SK-N-SH (cell line): ENCODE measurements at regions not wholly inside any gene's neighbourhood (a gene's known extent, or its start where the extent isn't known, plus 50 kb on each side); places are given as distances from the start of the nearest gene placed in this dataset.
A peak's percentile ranks its signal among the peaks of the same experiment; 100 is the strongest.

Experiments used
- CTCF ChIA-PET: fragments of 300-600, 350-600 bp; formaldehyde crosslinking; extraction: SDS; loops from one replicate; lab custom pipeline; 2021; lab: Yijun Ruan, JAX
- POLR2A ChIA-PET: fragments of 350-600 bp; sonication (Branson Sonifier 250); formaldehyde crosslinking; extraction: SDS; loops from one replicate; lab custom pipeline; 2020; ENCODE audit warnings: antibody characterized with exemption, inconsistent platforms; lab: Yijun Ruan, JAX
- DNase-seq: peaks from one replicate; pipeline ENCODE4 v3.0.0; 2012
- H2AFZ ChIP-seq: fragments of 200-600 bp; sonication (generic); 2 replicates; pipeline ENCODE4 v1.8.1; 2016; ENCODE audit warnings: antibody characterized with exemption, mild to moderate bottlenecking, low read depth
- H3F3A ChIP-seq: fragments of 200-600 bp; sonication (generic); replicated peaks from 2 replicates; pipeline ENCODE3; 2016; ENCODE audit warnings: antibody characterized with exemption, mild to moderate bottlenecking; ENCODE audit not compliant: insufficient read depth
- H3K27ac ChIP-seq, 2 experiments: fragments of 200-500 bp in 1 of 2; fragments of 200-600 bp in 1 of 2; sonication (Bioruptor generic) in 1 of 2; sonication (generic), shearing (Covaris generic) in 1 of 2; 2 replicates each; pipeline versions ENCODE4 v1.5.1 to v1.6.1; 2014 to 2016; ENCODE audit warnings: low read depth in 2 of 2, inconsistent platforms in 1 of 2, low read length in 1 of 2, mild to moderate bottlenecking in 1 of 2, mixed read lengths in 1 of 2
- H3K27me3 ChIP-seq: fragments of 200-600 bp; sonication (generic), shearing (Covaris generic); 2 replicates; pipeline ENCODE4 v1.6.1; 2016; ENCODE audit warnings: mixed run types; ENCODE audit not compliant: insufficient read depth
- H3K36me3 ChIP-seq, 2 experiments: fragments of 200-500 bp in 1 of 2; fragments of 200-600 bp in 1 of 2; sonication (Bioruptor generic) in 1 of 2; sonication (generic) in 1 of 2; replicated peaks in 1 of 2; 2 replicates each; pipeline versions ENCODE3 to v1.5.1; 2014 to 2016; ENCODE audit warnings: low read length in 1 of 2, mild to moderate bottlenecking in 1 of 2; ENCODE audit not compliant: insufficient read depth in 2 of 2, control insufficient read depth in 1 of 2
- H3K4me1 ChIP-seq, 2 experiments: fragments of 200-500 bp in 1 of 2; fragments of 200-600 bp in 1 of 2; sonication (Bioruptor generic) in 1 of 2; sonication (generic), shearing (Covaris generic) in 1 of 2; 2 replicates each; pipeline versions ENCODE4 v1.5.1 to v1.6.1; 2014 to 2016; ENCODE audit warnings: low read depth in 1 of 2, low read length in 1 of 2, mixed run types in 1 of 2; ENCODE audit not compliant: insufficient read depth in 2 of 2, control insufficient read depth in 1 of 2
- H3K4me2 ChIP-seq: fragments of 200-600 bp; sonication (generic), shearing (Covaris generic); 2 replicates; pipeline ENCODE4 v1.6.1; 2017; ENCODE audit warnings: mixed run types
- H3K4me3 ChIP-seq, 2 experiments: fragments of 200-500 bp in 1 of 2; fragments of 200-600 bp in 1 of 2; sonication (Bioruptor generic) in 1 of 2; sonication (generic), shearing (Covaris generic) in 1 of 2; 2 replicates each; pipeline versions ENCODE4 v1.5.1 to v1.8.1; 2014 to 2016; ENCODE audit warnings: low read depth in 2 of 2, inconsistent platforms in 1 of 2, low read length in 1 of 2, mild to moderate bottlenecking in 1 of 2, mixed read lengths in 1 of 2, moderate library complexity in 1 of 2
- H3K79me2 ChIP-seq: fragments of 200-600 bp; sonication (generic); 2 replicates; pipeline ENCODE4 v1.8.1; 2017; ENCODE audit warnings: mild to moderate bottlenecking; ENCODE audit not compliant: insufficient read depth
- H3K9ac ChIP-seq: fragments of 200-600 bp; sonication (generic); 2 replicates; pipeline ENCODE4 v1.6.1; 2017; ENCODE audit warnings: mixed run types
- H3K9me2 ChIP-seq: fragments of 200-600 bp; sonication (generic); 2 replicates; pipeline ENCODE4 v1.6.1; 2017; ENCODE audit warnings: mixed run types
- H3K9me3 ChIP-seq: fragments of 200-600 bp; sonication (generic); 2 replicates; pipeline ENCODE4 v1.6.1; 2017; ENCODE audit warnings: mixed run types, mild to moderate bottlenecking, moderate library complexity
- H4K20me1 ChIP-seq: fragments of 200-600 bp; sonication (generic); 2 replicates; pipeline ENCODE4 v1.6.1; 2017; ENCODE audit warnings: mild to moderate bottlenecking, mixed run types; ENCODE audit not compliant: insufficient read depth
- CHD2 ChIP-seq: fragments of 150-350 bp; IDR thresholded peaks from 2 replicates; pipeline ENCODE4 v1.6.1; 2018; ENCODE audit warnings: low read length; ENCODE audit not compliant: partially characterized antibody
- EP300 ChIP-seq, 2 experiments: IDR thresholded peaks; 2 replicates each; pipeline versions ENCODE4 v1.4.0 to v1.6.1; 2012; ENCODE audit warnings: borderline replicate concordance in 1 of 2, low read depth in 1 of 2, low read length in 1 of 2
- FOXJ3 ChIP-seq: sonication (generic); formaldehyde crosslinking; IDR thresholded peaks from 2 replicates; pipeline ENCODE4 v1.5.1; 2020; ENCODE audit warnings: mild to moderate bottlenecking, missing genetic modification reagents
- FOXM1 ChIP-seq: IDR thresholded peaks from 2 replicates; pipeline ENCODE4 v1.4.0; 2012; ENCODE audit warnings: low read depth, mild to moderate bottlenecking
- GABPA ChIP-seq: IDR thresholded peaks from 2 replicates; pipeline ENCODE4 v1.4.0; 2012; ENCODE audit warnings: low read depth, mild to moderate bottlenecking
- MEF2A ChIP-seq: IDR thresholded peaks from 2 replicates; pipeline ENCODE4 v1.4.0; 2012; ENCODE audit warnings: low read depth, borderline replicate concordance
- NRF1 ChIP-seq: IDR thresholded peaks from 2 replicates; pipeline ENCODE4 v1.6.1; 2012; ENCODE audit warnings: low read depth, mild to moderate bottlenecking, low read length
- RAD21 ChIP-seq: IDR thresholded peaks from 2 replicates; pipeline ENCODE4 v1.6.1; 2012; ENCODE audit warnings: mild to moderate bottlenecking, low read length
- RCOR1 ChIP-seq: fragments of 150-350 bp; IDR thresholded peaks from 2 replicates; pipeline ENCODE4 v1.6.1; 2017; ENCODE audit warnings: antibody characterized with exemption, low read length
- RFX5 ChIP-seq: IDR thresholded peaks from 2 replicates; pipeline ENCODE4 v1.6.1; 2012; ENCODE audit warnings: mild to moderate bottlenecking, improper control_type of control experiment, low read length
- RXRA ChIP-seq: IDR thresholded peaks from 2 replicates; pipeline ENCODE4 v1.4.0; 2012; ENCODE audit warnings: low read depth, mild to moderate bottlenecking, borderline replicate concordance
- SMC3 ChIP-seq: IDR thresholded peaks from 2 replicates; pipeline ENCODE4 v1.6.1; 2012; ENCODE audit warnings: low read depth, low read length, improper control_type of control experiment
- TAF1 ChIP-seq: IDR thresholded peaks from 2 replicates; pipeline ENCODE4 v1.6.1; 2012; ENCODE audit warnings: low read depth, mild to moderate bottlenecking, low read length, moderate library complexity, borderline replicate concordance
- TEAD4 ChIP-seq: IDR thresholded peaks from 2 replicates; pipeline ENCODE4 v1.4.0; 2012; ENCODE audit warnings: mild to moderate bottlenecking, borderline replicate concordance; ENCODE audit not compliant: insufficient read depth
- WGBS: methylation state at CpG from one replicate; pipeline ENCODE4 v1.1.6; 2017; ENCODE audit warnings: low lambda C conversion rate; 5-methylcytosine and 5-hydroxymethylcytosine counted together
- TF ChIP-seq, protein P1 (sequence below): IDR thresholded peaks from 2 replicates; pipeline ENCODE4 v1.4.0; 2012; ENCODE audit warnings: low read depth, borderline replicate concordance

- no peak for TF ChIP-seq FOXJ3
- TF ChIP-seq RAD21, result no peak
- TF ChIP-seq CHD2, result no peak
- TF ChIP-seq TAF1, result no peak
Measured at GRCh38 chr7:136637813-136638212, 230.6 kb upstream of the CHRM2 start (continued).

GRCh38 chr7:136635751-136636150, 232.7 kb upstream of the CHRM2 start:
- Histone ChIP-seq H3K9me3 (peaks cover 9% of the 10 kb centered on the region; the same call in 1 of the 2 replicates), H3K9ac (no peak overlapping the region), H3K27ac (no peak overlapping the region), H4K20me1 (no peaks in the 10 kb centered on the region), H2AFZ (no peak overlapping the region), H3K27me3 (no peaks in the 10 kb centered on the region), H3F3A (no peaks in the 10 kb centered on the region), H3K36me3 (no peaks in the 10 kb centered on the region), H3K4me2 (no peak overlapping the region), H3K4me3 (no peak overlapping the region), H3K79me2 (no peaks in the 10 kb centered on the region), H3K4me1 (peaks cover 0 to 3% of the 10 kb centered on the region in 2 experiments; a peak in 2 of 4 replicates), H3K9me2 (no peaks in the 10 kb centered on the region)
- CTCF ChIA-PET, result interaction anchor here (0.5 to 2.8 kb wide), 5 partner anchors 8 to 653 kb away, joined by 3 to 10 read pairs (median 3); no protein-coding TSS in a partner anchor
- POLR2A ChIA-PET, result interaction anchor here (0.6 kb wide), 1 partner anchor 24 kb away, joined by 3 read pairs; no protein-coding TSS in a partner anchor
- WGBS, result 10% methylated on average over 3 of the region's 3 CpGs
- peak; percentile 16 for DNase-seq
- peak; percentile 11; the same call in 1 of the 2 replicates for TF ChIP-seq RAD21
- TF ChIP-seq, protein P1, sequence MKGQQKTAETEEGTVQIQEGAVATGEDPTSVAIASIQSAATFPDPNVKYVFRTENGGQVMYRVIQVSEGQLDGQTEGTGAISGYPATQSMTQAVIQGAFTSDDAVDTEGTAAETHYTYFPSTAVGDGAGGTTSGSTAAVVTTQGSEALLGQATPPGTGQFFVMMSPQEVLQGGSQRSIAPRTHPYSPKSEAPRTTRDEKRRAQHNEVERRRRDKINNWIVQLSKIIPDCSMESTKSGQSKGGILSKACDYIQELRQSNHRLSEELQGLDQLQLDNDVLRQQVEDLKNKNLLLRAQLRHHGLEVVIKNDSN, result no peak
- no peak for TF ChIP-seq FOXM1
- no peak for TF ChIP-seq CHD2
- TF ChIP-seq EP300 (IDR thresholded peaks at IDR 0.05; ENCODE audit: borderline replicate concordance in 1 of 2, low read depth in 1 of 2, low read length in 1 of 2), result no peak

- Histone ChIP-seq H3F3A (no peaks in the 10 kb centered on the region), H3K79me2 (no peaks in the 10 kb centered on the region), H3K27me3 (no peaks in the 10 kb centered on the region), H3K9me2 (no peaks in the 10 kb centered on the region), H3K4me1 (peaks cover 0 to 2% of the 10 kb centered on the region in 2 experiments; a peak in 1 of 4 replicates), H3K9me3 (peaks cover 4% of the 10 kb centered on the region; the same call in 1 of the 2 replicates), H3K27ac (no peak overlapping the region), H4K20me1 (no peaks in the 10 kb centered on the region), H3K36me3 (no peaks in the 10 kb centered on the region), H2AFZ (no peak overlapping the region), H3K4me2 (no peak overlapping the region), H3K4me3 (no peak overlapping the region), H3K9ac (no peak overlapping the region)
- no peak for DNase-seq
- TF ChIP-seq MEF2A (no peak), RCOR1 (no peak), TEAD4 (no peak), NRF1 (no peak), GABPA (no peak), RFX5 (no peak), FOXJ3 (no peak), EP300 (IDR thresholded peaks at IDR 0.05; ENCODE audit: borderline replicate concordance in 1 of 2, low read depth in 1 of 2, low read length in 1 of 2) (no peak), RXRA (no peak), SMC3 (no peak)
- TF ChIP-seq, protein P1, result no peak
- ChIA-PET POLR2A (interaction anchor here (1.2 kb wide), 1 partner anchor 10 kb away, joined by 3 read pairs; no protein-coding TSS in a partner anchor), CTCF (interaction anchor here (1.1 to 2.0 kb wide), 6 partner anchors 9 to 909 kb away, joined by 3 to 5 read pairs (median 3); no protein-coding TSS in a partner anchor)
Measured at GRCh38 chr7:136618818-136619217, 249.6 kb upstream of the CHRM2 start.
